GM13976 (cell line): ENCODE measurements at regions not wholly inside any gene's neighbourhood (a gene's known extent, or its start where the extent isn't known, plus 50 kb on each side); places are given as distances from the start of the nearest gene placed in this dataset.
"Not testable (repeated sequence)": the region's sequence is repeated elsewhere in the genome, so short reads cannot be mapped to it uniquely, and the experiment has no call there.

Experiments used
- DNase-seq: peaks from one replicate; pipeline ENCODE4 v3.0.0; 2012; ENCODE audit warnings: low spot score
- CTCF ChIP-seq: IDR thresholded peaks from 2 replicates; pipeline ENCODE4 v1.5.1; 2012; ENCODE audit warnings: borderline replicate concordance, mild to moderate bottlenecking; ENCODE audit not compliant: insufficient read depth; ENCODE audit errors: extremely low read depth, missing control alignments, control extremely low read depth
- in situ Hi-C: fragments of 300-500 bp; cut with MboI; formaldehyde crosslinking; loops from one replicate; pipeline ENCODE4 v1.12.0; 2022; ENCODE audit warnings: low sequenced_read_pairs, mixed read lengths, inconsistent platforms; ENCODE audit not compliant: unreplicated experiment

GRCh38 chrX:12058087-12058486 is 80.2 kb upstream of the FRMPD4 start:
- TF ChIP-seq CTCF: no peak
- no peak for DNase-seq
- in situ Hi-C loops: no loop called here

- no peak for TF ChIP-seq CTCF
- DNase-seq: no peak
- in situ Hi-C loops: no loop called here
These were observed 77.6 kb upstream of the FRMPD4 start for GRCh38 chrX:12060489-12061260.

- no peak for TF ChIP-seq CTCF
- in situ Hi-C loops: no loop called here
- no peak for DNase-seq
These were observed 73.0 kb upstream of the FRMPD4 start for GRCh38 chrX:12065251-12065650.

GRCh38 chrX:12076046-12076445 is 62.2 kb upstream of the FRMPD4 start:
- no peak for DNase-seq
- in situ Hi-C loops: loop anchor here (25.0 kb wide), 1 partner anchor 636 kb away; no protein-coding TSS in a partner anchor
- TF ChIP-seq CTCF: no peak

- DNase-seq: peak; percentile 18
- peak; percentile 35 for TF ChIP-seq CTCF
- in situ Hi-C loops: loop anchor here (25.0 kb wide), 1 partner anchor 632 kb away; no protein-coding TSS in a partner anchor
These were observed 58.0 kb upstream of the FRMPD4 start for GRCh38 chrX:12080265-12080664.

- not testable (repeated sequence) for DNase-seq
- in situ Hi-C loops: loop anchor here (25.0 kb wide), 1 partner anchor 629 kb away; no protein-coding TSS in a partner anchor
These were observed 55.3 kb upstream of the FRMPD4 start for GRCh38 chrX:12082959-12083358.
